Stomach smooth muscle (tissue), 2 donors: ENCODE measurements at regions not wholly inside any gene's neighbourhood (a gene's known extent, or its start where the extent isn't known, plus 50 kb on each side); places are given as distances from the start of the nearest gene placed in this dataset.

ENCODE experiments used
- H3K27ac ChIP-seq: one replicate; pipeline ENCODE4 v1.7.0; 2013; ENCODE audit warnings: mild to moderate bottlenecking, low read length, inconsistent platforms
- H3K27me3 ChIP-seq, 2 donors: one replicate each; pipeline ENCODE4 v1.7.0; 2013; ENCODE audit warnings: low read length in 2 of 2; ENCODE audit not compliant: insufficient read depth in 2 of 2, control insufficient read depth in 1 of 2
- H3K36me3 ChIP-seq, 2 donors: one replicate each; pipeline ENCODE4 v1.7.0; 2013; ENCODE audit warnings: low read length in 2 of 2; ENCODE audit not compliant: control insufficient read depth in 2 of 2, insufficient read depth in 2 of 2
- H3K4me1 ChIP-seq: one replicate; pipeline ENCODE4 v1.7.0; 2013; ENCODE audit warnings: low read length; ENCODE audit not compliant: control insufficient read depth, insufficient read depth
- H3K4me3 ChIP-seq, 2 donors: one replicate each; pipeline ENCODE4 v1.7.0; 2013; ENCODE audit warnings: low read length in 2 of 2
- H3K9ac ChIP-seq, 2 donors: one replicate each; pipeline ENCODE4 v1.7.0; 2013; ENCODE audit warnings: low read length in 2 of 2, mild to moderate bottlenecking in 1 of 2
- H3K9me3 ChIP-seq, 2 donors: one replicate each; pipeline ENCODE4 v1.7.0; 2013; ENCODE audit warnings: low read length in 2 of 2; ENCODE audit not compliant: control insufficient read depth in 2 of 2
- donor health status: healthy.
- donor health status: Pancreatic carcinoma.

DNA sequence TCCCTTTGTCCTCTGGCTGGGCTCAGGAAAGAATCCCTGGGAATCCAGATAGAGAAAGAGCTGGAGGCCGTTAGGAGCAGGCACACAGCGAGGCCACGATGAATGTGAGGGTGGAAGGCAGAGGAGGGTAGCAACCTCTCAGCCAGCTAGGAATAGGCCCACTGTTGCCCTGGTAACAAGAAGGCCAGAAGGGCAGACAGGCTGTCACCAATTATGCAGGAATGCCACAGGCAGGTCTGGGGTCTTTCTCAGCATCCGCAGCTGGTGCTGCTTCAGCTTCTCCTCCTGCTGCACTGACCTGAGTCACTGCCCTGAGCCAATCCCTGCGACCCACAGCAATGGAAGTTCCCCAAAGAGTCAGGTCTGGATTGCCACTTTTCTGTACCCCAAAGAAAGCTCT lies 62.8 kb upstream of the C3orf80 start:
- Histone ChIP-seq H3K9ac (no peak overlapping the region), H3K36me3 (no peaks in the 10 kb centered on the region), H3K9me3 (no peaks in the 10 kb centered on the region), H3K4me1 (no peaks in the 10 kb centered on the region), H3K27ac (no peak overlapping the region), H3K4me3 (no peak overlapping the region), H3K27me3 (peaks cover 0 to 2% of the 10 kb centered on the region in 2 donors)

DNA sequence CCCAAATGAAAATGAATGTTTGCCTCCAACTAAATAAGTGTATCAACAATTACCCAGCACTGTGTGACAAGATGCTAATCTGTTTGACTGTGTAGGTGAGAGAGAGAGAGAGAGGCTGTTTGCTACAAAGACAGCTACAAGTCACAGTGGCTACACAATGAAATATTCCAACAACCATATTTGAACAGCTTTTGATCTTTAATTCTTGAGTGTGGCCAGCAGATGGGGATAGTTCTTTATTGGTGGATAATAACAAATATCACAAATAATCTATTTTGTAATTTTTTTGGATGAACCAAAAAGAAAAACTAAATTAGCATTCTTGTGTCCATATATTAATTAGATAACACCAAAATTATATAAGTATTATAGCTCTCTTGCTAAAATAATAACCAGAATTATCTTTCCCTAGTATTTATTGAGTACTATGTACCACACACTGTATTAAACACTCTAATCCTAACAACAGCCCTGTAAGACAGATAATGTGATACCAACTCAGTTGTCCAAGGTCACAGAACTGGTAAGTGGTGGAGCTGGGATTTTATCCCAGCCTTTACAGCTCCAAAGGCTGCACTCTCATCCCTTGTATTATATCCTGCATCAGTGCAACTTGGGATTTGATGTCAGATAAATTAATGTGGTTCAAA lies 61.9 kb upstream of the C3orf80 start:
- Histone ChIP-seq H3K27ac (no peak overlapping the region), H3K4me3 (no peak overlapping the region), H3K4me1 (no peaks in the 10 kb centered on the region)

DNA sequence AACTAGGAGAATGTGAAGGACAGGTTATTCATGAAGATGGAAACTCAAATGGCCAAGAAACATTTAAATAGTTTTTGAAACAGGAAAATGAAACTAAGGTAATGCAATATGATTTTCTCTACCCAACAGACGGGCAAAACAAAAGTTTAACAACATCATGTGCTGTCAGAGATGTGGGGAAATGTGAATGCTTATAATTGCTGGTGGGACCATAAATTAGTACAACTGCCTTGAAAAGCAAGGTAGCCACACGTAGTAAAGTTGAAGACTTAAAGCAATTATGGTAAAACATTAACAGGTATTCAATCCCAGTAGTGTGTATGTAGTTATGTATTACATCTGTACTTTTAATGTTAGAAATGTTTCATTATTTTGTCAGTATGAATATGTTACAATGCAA lies 57.0 kb upstream of the C3orf80 start:
- Histone ChIP-seq H3K27ac (no peak overlapping the region), H3K27me3 (no peaks in the 10 kb centered on the region), H3K9me3 (no peaks in the 10 kb centered on the region), H3K36me3 (no peaks in the 10 kb centered on the region), H3K9ac (no peak overlapping the region), H3K4me3 (no peak overlapping the region), H3K4me1 (no peaks in the 10 kb centered on the region)

More for the DNA sequence above, 61.9 kb upstream of the C3orf80 start:
- H3K27me3 ChIP-seq = no peaks in the 10 kb centered on the region
- no peak overlapping the region for H3K9ac ChIP-seq
- H3K9me3 ChIP-seq = no peaks in the 10 kb centered on the region
- H3K36me3 ChIP-seq = no peaks in the 10 kb centered on the region

DNA sequence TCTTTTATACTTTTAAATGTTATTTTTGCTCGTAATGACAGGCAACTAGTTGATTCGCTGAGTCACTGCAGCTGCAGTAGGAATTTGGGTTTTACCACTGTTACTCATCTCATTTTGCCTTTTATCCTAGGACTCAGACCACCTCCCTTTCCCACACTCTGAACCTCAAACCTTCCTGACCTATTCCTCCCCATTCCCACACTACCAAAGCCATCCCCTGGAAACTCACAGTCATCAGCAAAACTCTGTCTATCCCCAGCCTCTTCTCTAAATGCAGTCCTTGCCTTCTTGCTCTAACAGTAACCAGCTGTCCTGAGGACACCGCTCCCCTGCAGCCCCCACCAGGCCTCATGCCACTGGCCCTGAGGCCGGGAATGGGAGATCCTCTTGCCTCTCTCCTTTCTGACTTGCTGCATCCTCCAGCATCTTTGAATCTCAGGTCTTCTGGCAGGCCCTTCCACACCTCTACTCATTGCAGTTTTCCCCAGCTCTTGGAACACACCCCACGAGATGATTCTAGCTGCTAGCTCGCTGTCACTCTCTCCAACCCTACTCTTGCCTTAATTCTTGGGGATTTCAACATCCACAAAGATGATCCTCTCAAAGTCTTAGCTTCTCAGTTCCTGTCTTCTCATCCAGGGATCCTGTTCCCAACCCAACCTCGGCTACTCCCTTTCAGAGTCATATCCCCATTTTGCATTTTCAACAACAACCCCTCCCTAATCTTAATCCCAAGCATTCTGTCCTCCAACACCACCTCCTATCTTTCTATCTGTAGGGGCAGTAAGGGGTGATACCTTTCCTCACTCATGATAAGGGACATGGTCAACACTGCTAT lies 55.9 kb upstream of the C3orf80 start:
- H3K9ac ChIP-seq = no peak overlapping the region
- H3K27me3 ChIP-seq = no peaks in the 10 kb centered on the region
- no peak overlapping the region for H3K4me3 ChIP-seq
- H3K36me3 ChIP-seq = no peaks in the 10 kb centered on the region
- H3K9me3 ChIP-seq = no peaks in the 10 kb centered on the region
- no peak overlapping the region for H3K27ac ChIP-seq
- H3K4me1 ChIP-seq = no peaks in the 10 kb centered on the region

DNA sequence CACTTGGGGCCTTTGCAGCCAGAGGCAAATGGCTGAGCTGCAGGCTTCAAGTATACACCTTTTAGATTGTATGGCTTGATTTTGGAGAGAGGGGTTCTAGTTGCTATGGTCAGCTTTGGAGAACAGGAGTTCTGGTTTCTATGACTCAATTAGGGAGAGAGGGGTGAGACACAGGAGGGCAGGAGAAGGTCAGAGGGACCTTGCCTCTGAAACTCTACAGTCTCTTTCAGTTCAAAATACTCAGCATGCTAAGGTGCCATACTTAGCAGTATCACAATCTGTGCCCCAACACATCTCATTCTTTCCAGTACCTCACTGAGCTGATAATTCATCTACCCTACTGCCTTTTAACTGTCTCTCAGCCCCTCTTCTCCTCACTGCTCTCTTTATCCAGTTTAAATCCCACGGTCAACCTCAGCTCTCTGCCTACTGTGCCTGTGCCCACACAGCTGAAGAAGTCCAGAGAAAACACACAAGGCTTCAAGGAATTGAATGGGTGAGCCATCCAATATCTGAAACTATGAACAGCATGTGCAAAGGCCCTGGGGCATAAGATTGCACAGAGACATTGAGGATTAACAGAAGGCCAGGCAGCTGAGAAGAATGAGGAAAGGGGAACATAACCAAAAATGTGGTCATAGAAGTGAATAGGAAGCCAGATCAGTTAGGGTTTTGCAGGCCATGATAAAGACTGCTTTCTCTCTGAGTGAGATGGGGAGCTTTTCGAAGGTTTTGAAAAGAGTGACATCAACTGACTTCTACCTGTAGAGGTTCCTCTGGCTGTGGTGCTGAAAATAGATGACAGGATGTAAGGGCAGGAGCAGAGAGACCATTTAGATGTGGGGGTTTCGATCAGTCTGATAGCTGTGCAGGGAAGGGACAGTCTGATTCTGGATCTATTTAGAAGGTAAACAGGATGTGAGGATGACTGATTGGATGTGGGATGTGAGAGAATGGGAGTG lies 54.5 kb upstream of the C3orf80 start:
- H3K27me3 ChIP-seq = no peaks in the 10 kb centered on the region
- H3K27ac ChIP-seq = no peak overlapping the region
- H3K9ac ChIP-seq = no peak overlapping the region
- no peaks in the 10 kb centered on the region for H3K9me3 ChIP-seq
- no peaks in the 10 kb centered on the region for H3K4me1 ChIP-seq
- H3K36me3 ChIP-seq = no peaks in the 10 kb centered on the region
- no peak overlapping the region for H3K4me3 ChIP-seq

GRCh38 chr3:160171813-160172212 lies 53.4 kb upstream of the C3orf80 start:
- Histone ChIP-seq H3K9ac (no peak overlapping the region), H3K4me1 (no peaks in the 10 kb centered on the region), H3K4me3 (no peak overlapping the region), H3K36me3 (no peaks in the 10 kb centered on the region), H3K27ac (no peak overlapping the region), H3K9me3 (no peaks in the 10 kb centered on the region), H3K27me3 (no peaks in the 10 kb centered on the region)

DNA sequence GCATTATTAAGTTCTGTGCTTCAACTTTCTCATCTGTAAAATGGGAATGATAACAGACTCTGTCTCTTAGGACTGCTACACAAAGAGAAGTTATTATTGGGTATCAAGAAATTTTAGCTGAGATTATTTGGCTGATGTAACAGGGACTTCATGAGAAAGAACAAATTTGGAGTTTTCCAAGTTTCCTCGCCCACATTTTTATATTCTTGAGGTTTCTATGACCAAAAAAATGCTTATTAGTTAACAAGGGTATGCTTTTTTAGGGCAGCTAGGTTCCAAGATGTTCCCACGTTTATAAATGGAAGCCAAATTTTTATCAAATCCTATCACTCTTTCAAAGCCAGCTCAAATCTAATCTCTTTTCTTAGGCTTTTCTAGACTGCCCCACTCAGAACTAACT lies 50.6 kb upstream of the C3orf80 start:
- H3K9me3 ChIP-seq = no peaks in the 10 kb centered on the region
- H3K36me3 ChIP-seq = no peaks in the 10 kb centered on the region
- no peaks in the 10 kb centered on the region for H3K4me1 ChIP-seq
- H3K27ac ChIP-seq = no peak overlapping the region
- H3K4me3 ChIP-seq = no peak overlapping the region
- H3K27me3 ChIP-seq = no peaks in the 10 kb centered on the region
- no peak overlapping the region for H3K9ac ChIP-seq
